Heart left ventricle (tissue), 16 donors: ENCODE measurements at regions not wholly inside any gene's neighbourhood (a gene's known extent, or its start where the extent isn't known, plus 50 kb on each side); places are given as distances from the start of the nearest gene placed in this dataset.

Experiments used
- ATAC-seq, 4 donors: fragments of 200-7000 bp; cut with Tn5 transposase; one replicate each; pipeline ENCODE4 v1.9.1; 2020 to 2022; ENCODE audit warnings: moderate library complexity in 4 of 4, mild to moderate bottlenecking in 3 of 4, moderate number of reproducible peaks in 1 of 4
- DNase-seq, 5 donors: peaks; one replicate each; pipeline ENCODE4 v3.0.0-alpha.2; 2020
- H3K27ac ChIP-seq, 12 donors: fragments of 200-600 bp; sonication (generic) in 4 of 12; one replicate each; pipeline versions ENCODE4 v1.5.0 to v1.8.0; 2016 to 2022; ENCODE audit warnings: mild to moderate bottlenecking in 2 of 12
- H3K27me3 ChIP-seq, 9 donors: fragments of 200-600 bp; sonication (generic) in 2 of 9; one replicate each; pipeline versions ENCODE4 v1.5.1 to v1.8.0; 2016 to 2022; ENCODE audit warnings: mild to moderate bottlenecking in 3 of 9
- H3K36me3 ChIP-seq, 9 donors: fragments of 200-600 bp; sonication (generic) in 2 of 9; one replicate each; pipeline versions ENCODE4 v1.5.0 to v1.8.0; 2018 to 2022; ENCODE audit warnings: mild to moderate bottlenecking in 2 of 9
- H3K4me1 ChIP-seq, 12 donors: fragments of 200-600 bp; sonication (generic) in 4 of 12; one replicate each; pipeline versions ENCODE4 v1.5.0 to v1.8.0; 2016 to 2022; ENCODE audit warnings: mild to moderate bottlenecking in 3 of 12
- H3K4me3 ChIP-seq, 12 donors: fragments of 200-600 bp; sonication (generic) in 4 of 12; one replicate each; pipeline versions ENCODE4 v1.5.0 to v1.8.0; 2017 to 2022; ENCODE audit warnings: mild to moderate bottlenecking in 9 of 12, moderate library complexity in 4 of 12
- H3K9me3 ChIP-seq, 12 donors: fragments of 200-600 bp; sonication (generic) in 4 of 12; one replicate each; pipeline versions ENCODE4 v1.5.0 to v1.8.0; 2016 to 2022; ENCODE audit warnings: mild to moderate bottlenecking in 1 of 12
- POLR2A ChIP-seq, 2 donors: fragments of 450-650 bp; IDR thresholded peaks; one replicate each; pipeline ENCODE4 v1.6.1; 2017; ENCODE audit warnings: antibody characterized with exemption in 2 of 2, mild to moderate bottlenecking in 2 of 2, moderate library complexity in 2 of 2
- WGBS, 4 donors: extraction: QIAGEN DNeasy Blood & Tissue Kit in 2 of 4; methylation state at CpG; one replicate each; pipeline versions ENCODE4 v1.1.5 to v1.1.7; 2013 to 2018; 5-methylcytosine and 5-hydroxymethylcytosine counted together
- intact Hi-C, 10 donors: fragments of 100-400 bp; cut with DNase I; formaldehyde crosslinking; loops; one replicate each; pipeline versions ENCODE4 v1.11.1 to v1.14.2; 2022
- TF ChIP-seq, protein P1 (sequence below), 12 donors: fragments of 200-600 bp; sonication (generic) in 4 of 12; IDR thresholded peaks; one replicate each; pipeline versions ENCODE4 v1.5.0 to v1.8.0; 2018 to 2022; ENCODE audit warnings: antibody characterized with exemption in 12 of 12, mild to moderate bottlenecking in 5 of 12
- donor health status: ischemic (EF 13 %, LVEDD 7.1; RV severe dilation, severe dysfunction).
- donor health status: healthy with polysubstance abuse.
- donor health status: DM: no; HTN: yes; CAD: no.
- donor health status: DM: no; HTN: no; CAD: no.
- donor health status: ischemic (EF 25% LVEDD 6.9; RV normal size, moderate dysfunction).
- donor health status: ischemic (EF 25% LVEDD 5.7; RV mildly dilated, moderate dysfunction).
- donor health status: healthy.
- donor health status: DM: yes; HTN: yes; CAD: no.
- donor health status: ischemic (EF 35%, LVEDD 5.7; RV mildly dilated, moderate dysfunction).
- donor health status: nonischemic (EF 11% LVEDD 7.7; RV severe dilation, severe dysfunction).
- donor health status: DM: yes; HTN: yes; CAD: no.
- donor health status: PGD.
- donor health status: ischemic (EF 29% LVEDD 5.4; RV normal size, mild dysfunction).
- donor health status: nonischemic (EF 23%, LVEDD 6.1; RV moderate dilation, normal function).

DNA sequence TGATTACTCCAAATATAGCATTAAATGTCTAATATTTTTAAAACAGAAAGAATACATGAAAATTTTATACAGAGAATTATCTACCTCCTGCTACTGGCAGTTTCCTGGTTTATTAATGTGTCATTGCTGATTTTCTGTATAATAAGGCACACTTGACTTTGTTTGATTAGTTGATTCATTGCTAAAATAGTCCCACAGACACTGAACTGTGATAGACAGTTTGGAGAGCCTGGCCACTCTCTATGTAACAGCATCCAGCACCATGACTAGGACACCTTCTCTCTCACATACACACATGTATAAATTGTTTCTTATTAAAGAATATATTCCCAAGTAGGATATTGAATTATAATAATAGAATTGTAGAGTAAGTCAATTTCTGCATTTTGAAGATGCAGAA is 368.5 kb upstream of the SNX7 start:
- Histone ChIP-seq H3K27ac (no peak overlapping the region), H3K4me1 (no peaks in the 10 kb centered on the region), H3K9me3 (no peaks in the 10 kb centered on the region), H3K4me3 (no peak overlapping the region), H3K36me3 (no peaks in the 10 kb centered on the region), H3K27me3 (no peaks in the 10 kb centered on the region)
- ATAC-seq, result no peak
- no peak for DNase-seq
- intact Hi-C loops, result no loop called here
- TF ChIP-seq POLR2A (IDR thresholded peaks at IDR 0.05), result no peak
- TF ChIP-seq, protein P1, sequence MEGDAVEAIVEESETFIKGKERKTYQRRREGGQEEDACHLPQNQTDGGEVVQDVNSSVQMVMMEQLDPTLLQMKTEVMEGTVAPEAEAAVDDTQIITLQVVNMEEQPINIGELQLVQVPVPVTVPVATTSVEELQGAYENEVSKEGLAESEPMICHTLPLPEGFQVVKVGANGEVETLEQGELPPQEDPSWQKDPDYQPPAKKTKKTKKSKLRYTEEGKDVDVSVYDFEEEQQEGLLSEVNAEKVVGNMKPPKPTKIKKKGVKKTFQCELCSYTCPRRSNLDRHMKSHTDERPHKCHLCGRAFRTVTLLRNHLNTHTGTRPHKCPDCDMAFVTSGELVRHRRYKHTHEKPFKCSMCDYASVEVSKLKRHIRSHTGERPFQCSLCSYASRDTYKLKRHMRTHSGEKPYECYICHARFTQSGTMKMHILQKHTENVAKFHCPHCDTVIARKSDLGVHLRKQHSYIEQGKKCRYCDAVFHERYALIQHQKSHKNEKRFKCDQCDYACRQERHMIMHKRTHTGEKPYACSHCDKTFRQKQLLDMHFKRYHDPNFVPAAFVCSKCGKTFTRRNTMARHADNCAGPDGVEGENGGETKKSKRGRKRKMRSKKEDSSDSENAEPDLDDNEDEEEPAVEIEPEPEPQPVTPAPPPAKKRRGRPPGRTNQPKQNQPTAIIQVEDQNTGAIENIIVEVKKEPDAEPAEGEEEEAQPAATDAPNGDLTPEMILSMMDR (IDR thresholded peaks at IDR 0.05), result no peak

DNA sequence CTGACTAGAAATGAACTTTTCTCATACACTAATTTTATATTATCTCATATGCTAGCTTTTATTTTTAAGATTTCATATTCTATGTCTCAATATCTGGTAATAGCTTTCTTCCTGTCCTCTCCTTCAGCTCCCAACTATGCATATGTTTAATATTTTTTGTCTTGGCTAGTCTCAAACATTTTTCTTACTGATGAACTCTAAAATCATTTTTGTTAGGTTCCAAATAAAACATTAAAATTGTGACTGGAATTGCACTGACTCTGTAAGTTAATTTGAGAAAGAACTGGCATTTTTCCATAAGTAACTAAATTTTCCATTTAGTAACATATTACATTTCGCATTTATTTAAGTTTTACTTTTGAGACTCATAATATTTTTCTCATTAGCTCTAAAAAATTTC is 368.5 kb upstream of the DPYD start:
- H3K9me3 ChIP-seq, result no peaks in the 10 kb centered on the region
- no peak for TF ChIP-seq POLR2A (IDR thresholded peaks at IDR 0.05)
- TF ChIP-seq, protein P1 (IDR thresholded peaks at IDR 0.05), result no peak
- no peak overlapping the region for H3K4me3 ChIP-seq
- intact Hi-C loops, result no loop called here
- no peaks in the 10 kb centered on the region for H3K36me3 ChIP-seq
- no peak overlapping the region for H3K27ac ChIP-seq
- no peaks in the 10 kb centered on the region for H3K4me1 ChIP-seq
- WGBS, 4 donors, result 62 to 79% (median 77%) methylated on average over 1 of the region's 1 CpG
- no peak for DNase-seq
- no peak for ATAC-seq
- no peaks in the 10 kb centered on the region for H3K27me3 ChIP-seq

- Histone ChIP-seq H3K4me3 (no peak overlapping the region), H3K36me3 (no peaks in the 10 kb centered on the region), H3K4me1 (no peaks in the 10 kb centered on the region), H3K27me3 (peaks cover 0 to 6% (median 0%) of the 10 kb centered on the region in 9 donors), H3K9me3 (no peaks in the 10 kb centered on the region), H3K27ac (no peak overlapping the region)
- WGBS, 4 donors, result 80 to 93% (median 85%) methylated on average over 2 of the region's 2 CpGs
- ATAC-seq (no peak), DNase-seq (no peak)
- intact Hi-C loops, result no loop called here
- TF ChIP-seq, protein P1 (IDR thresholded peaks at IDR 0.05), result no peak
- TF ChIP-seq POLR2A (IDR thresholded peaks at IDR 0.05), result no peak
Measured at GRCh38 chr1:98288494-98288893, 367.7 kb upstream of the DPYD start.

- intact Hi-C loops, result no loop called here
- no peak overlapping the region for H3K27ac ChIP-seq
- H3K9me3 ChIP-seq, result no peaks in the 10 kb centered on the region
- H3K27me3 ChIP-seq, result peaks cover 0 to 6% (median 0%) of the 10 kb centered on the region in 9 donors
- TF ChIP-seq, protein P1 (IDR thresholded peaks at IDR 0.05), result no peak
- TF ChIP-seq POLR2A (IDR thresholded peaks at IDR 0.05), result no peak
- H3K4me3 ChIP-seq, result no peak overlapping the region
- ATAC-seq, result no peak
- WGBS, 4 donors, result 82 to 87% (median 85%) methylated on average over 2 of the region's 2 CpGs
- DNase-seq, result no peak
- no peaks in the 10 kb centered on the region for H3K36me3 ChIP-seq
- H3K4me1 ChIP-seq, result no peaks in the 10 kb centered on the region
Measured at GRCh38 chr1:98287626-98288025, 366.8 kb upstream of the DPYD start.
